PC-9 (cell line): ENCODE measurements at regions not wholly inside any gene's neighbourhood (a gene's known extent, or its start where the extent isn't known, plus 50 kb on each side); places are given as distances from the start of the nearest gene placed in this dataset.

Source experiments
- BruUV-seq: library from RNA; stranded (reverse); fragments of 400-500 nt; replicated peaks from 2 replicates; lab custom pipeline; 2021; lab: Mats Ljungman, UMichigan
- CTCF ChIA-PET: fragments of 300-600 bp; sonication (Branson Sonifier 250); formaldehyde crosslinking; loops from one replicate; lab custom pipeline; 2022; ENCODE audit warnings: antibody characterized with exemption; lab: Charles Lee
- POLR2A ChIA-PET: fragments of 300-600 bp; sonication (Branson Sonifier 250); formaldehyde crosslinking; loops from one replicate; lab custom pipeline; 2022; ENCODE audit warnings: antibody characterized with exemption; ENCODE audit not compliant: unreplicated experiment; lab: Charles Lee
- DNase-seq, 2 experiments: peaks; one replicate each; pipeline versions ENCODE4 v3.0.0 to v3.0.0-alpha.2; 2015 to 2022; ENCODE audit warnings: mixed read lengths in 1 of 2
- H2AFZ ChIP-seq: fragments of 200-600 bp; sonication (generic); 2 replicates; pipeline ENCODE4 v1.8.1; 2017; ENCODE audit warnings: antibody characterized with exemption
- H3F3A ChIP-seq: fragments of 200-600 bp; sonication (generic); 2 replicates; pipeline ENCODE4 v1.8.1; 2017; ENCODE audit warnings: antibody characterized with exemption, mild to moderate bottlenecking, low read depth; ENCODE audit not compliant: insufficient read depth
- H3K27ac ChIP-seq: fragments of 200-600 bp; sonication (generic); 2 replicates; pipeline ENCODE4 v1.6.1; 2016; ENCODE audit warnings: mixed run types
- H3K27me3 ChIP-seq: fragments of 200-600 bp; sonication (generic); 2 replicates; pipeline ENCODE4 v1.6.1; 2016; ENCODE audit warnings: low read depth, mixed run types; ENCODE audit not compliant: insufficient read depth
- H3K36me3 ChIP-seq: fragments of 200-600 bp; sonication (generic); 2 replicates; pipeline ENCODE4 v1.6.1; 2016; ENCODE audit warnings: low read depth, mixed run types
- H3K4me1 ChIP-seq: fragments of 200-600 bp; sonication (generic); replicated peaks from 2 replicates; pipeline ENCODE4 v1.6.1; 2016; ENCODE audit warnings: mixed run types; ENCODE audit not compliant: insufficient read depth
- H3K4me2 ChIP-seq: fragments of 200-600 bp; sonication (generic); 2 replicates; pipeline ENCODE4 v1.6.1; 2017; ENCODE audit warnings: mixed run types
- H3K4me3 ChIP-seq: fragments of 200-600 bp; sonication (generic); 2 replicates; pipeline ENCODE4 v1.6.1; 2016; ENCODE audit warnings: mixed run types
- H3K79me2 ChIP-seq: fragments of 200-600 bp; sonication (generic); 2 replicates; pipeline ENCODE4 v1.6.1; 2017; ENCODE audit warnings: low read depth, mixed run types
- H3K9me2 ChIP-seq: fragments of 200-600 bp; sonication (generic); 2 replicates; pipeline ENCODE4 v1.8.1; 2017; ENCODE audit warnings: mild to moderate bottlenecking; ENCODE audit not compliant: insufficient read depth
- H3K9me3 ChIP-seq: fragments of 200-600 bp; sonication (generic); 2 replicates; pipeline ENCODE4 v1.8.1; 2016; ENCODE audit warnings: low read depth; ENCODE audit not compliant: insufficient read depth
- H4K20me1 ChIP-seq: fragments of 200-600 bp; sonication (generic); 2 replicates; pipeline ENCODE4 v1.8.1; 2017; ENCODE audit not compliant: insufficient read depth
- EZH2 ChIP-seq: fragments of 200-600 bp; sonication (generic); IDR thresholded peaks from 2 replicates; pipeline ENCODE4 v1.8.0; 2017; ENCODE audit warnings: antibody characterized with exemption, low read depth
- intact Hi-C: fragments of 100-400 bp; cut with micrococcal nuclease; formaldehyde crosslinking; loops from one replicate; pipeline ENCODE4 v1.10.0; 2022; ENCODE audit not compliant: unreplicated experiment
- TF ChIP-seq, protein P1 (sequence below): fragments of 200-600 bp; sonication (generic); conservative IDR thresholded peaks from 2 replicates; pipeline ENCODE4 v1.6.1; 2017; ENCODE audit warnings: mixed run types, antibody characterized with exemption, mild to moderate bottlenecking, moderate library complexity

DNA sequence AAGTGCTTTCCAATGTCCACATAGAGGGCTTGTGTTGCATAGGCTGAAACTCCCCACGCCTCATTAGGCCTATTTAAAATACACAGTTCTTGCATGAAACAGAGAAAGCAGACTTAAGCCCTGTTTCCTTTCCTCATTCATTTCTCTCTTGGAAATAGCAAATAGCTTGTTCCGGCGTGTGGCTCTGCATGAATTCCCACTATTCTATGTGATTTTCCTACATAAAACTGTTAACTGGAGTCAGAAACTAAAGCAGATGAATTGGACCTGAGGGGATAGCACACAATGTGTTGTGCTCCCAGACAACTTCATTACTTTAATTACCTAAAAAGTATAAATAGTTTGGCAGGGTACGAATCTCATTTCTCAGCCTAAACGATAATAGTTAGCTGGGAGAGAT, 981.5 kb downstream of the SORCS1 start:
- CTCF ChIA-PET: no interaction called here

DNA sequence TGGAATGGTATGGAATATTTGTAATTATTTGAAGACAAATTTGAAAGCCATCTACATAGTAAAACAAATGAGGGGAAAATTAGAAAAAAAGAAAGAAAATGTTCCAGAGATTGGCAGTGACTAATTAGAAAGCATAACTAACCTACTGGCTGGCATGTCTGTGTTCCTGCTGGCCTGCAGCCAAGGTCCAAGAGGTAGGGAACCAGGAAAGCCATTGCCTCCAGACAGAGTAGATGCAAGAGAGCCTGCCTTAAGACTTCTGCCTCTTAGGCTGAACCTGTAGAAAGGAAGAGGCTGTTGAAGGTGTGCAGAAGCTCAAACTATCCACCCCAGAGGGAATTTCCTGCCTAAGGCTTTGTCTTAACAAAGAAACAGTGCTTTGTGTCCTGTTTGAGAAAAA, 982.0 kb downstream of the SORCS1 start:
- Histone ChIP-seq H2AFZ (no peak overlapping the region), H3K4me2 (no peak overlapping the region), H3K4me1 (no peaks in the 10 kb centered on the region), H3K9me3 (no peaks in the 10 kb centered on the region), H3K27ac (no peak overlapping the region), H4K20me1 (no peaks in the 10 kb centered on the region), H3K36me3 (no peaks in the 10 kb centered on the region), H3F3A (no peaks in the 10 kb centered on the region), H3K27me3 (no peaks in the 10 kb centered on the region), H3K4me3 (no peak overlapping the region), H3K79me2 (no peaks in the 10 kb centered on the region), H3K9me2 (no peaks in the 10 kb centered on the region)
- intact Hi-C loops: no loop called here
- CTCF ChIA-PET: no interaction called here
- no peak for TF ChIP-seq EZH2
- TF ChIP-seq, protein P1, sequence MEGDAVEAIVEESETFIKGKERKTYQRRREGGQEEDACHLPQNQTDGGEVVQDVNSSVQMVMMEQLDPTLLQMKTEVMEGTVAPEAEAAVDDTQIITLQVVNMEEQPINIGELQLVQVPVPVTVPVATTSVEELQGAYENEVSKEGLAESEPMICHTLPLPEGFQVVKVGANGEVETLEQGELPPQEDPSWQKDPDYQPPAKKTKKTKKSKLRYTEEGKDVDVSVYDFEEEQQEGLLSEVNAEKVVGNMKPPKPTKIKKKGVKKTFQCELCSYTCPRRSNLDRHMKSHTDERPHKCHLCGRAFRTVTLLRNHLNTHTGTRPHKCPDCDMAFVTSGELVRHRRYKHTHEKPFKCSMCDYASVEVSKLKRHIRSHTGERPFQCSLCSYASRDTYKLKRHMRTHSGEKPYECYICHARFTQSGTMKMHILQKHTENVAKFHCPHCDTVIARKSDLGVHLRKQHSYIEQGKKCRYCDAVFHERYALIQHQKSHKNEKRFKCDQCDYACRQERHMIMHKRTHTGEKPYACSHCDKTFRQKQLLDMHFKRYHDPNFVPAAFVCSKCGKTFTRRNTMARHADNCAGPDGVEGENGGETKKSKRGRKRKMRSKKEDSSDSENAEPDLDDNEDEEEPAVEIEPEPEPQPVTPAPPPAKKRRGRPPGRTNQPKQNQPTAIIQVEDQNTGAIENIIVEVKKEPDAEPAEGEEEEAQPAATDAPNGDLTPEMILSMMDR: no peak
- POLR2A ChIA-PET: no interaction called here
- BruUV-seq: no TSS peak
- no peak for DNase-seq

More for the DNA sequence above, 981.5 kb downstream of the SORCS1 start:
- H4K20me1 ChIP-seq: no peaks in the 10 kb centered on the region
- H3K4me1 ChIP-seq: no peaks in the 10 kb centered on the region
- H3F3A ChIP-seq: no peaks in the 10 kb centered on the region
- BruUV-seq: no TSS peak
- no peak overlapping the region for H3K4me3 ChIP-seq
- POLR2A ChIA-PET: no interaction called here
- intact Hi-C loops: no loop called here
- DNase-seq: no peak
- TF ChIP-seq, protein P1: no peak
- no peak for TF ChIP-seq EZH2
- no peaks in the 10 kb centered on the region for H3K27me3 ChIP-seq
- no peak overlapping the region for H3K4me2 ChIP-seq
- H3K36me3 ChIP-seq: no peaks in the 10 kb centered on the region
- no peak overlapping the region for H3K27ac ChIP-seq
- H3K79me2 ChIP-seq: no peaks in the 10 kb centered on the region
- H3K9me3 ChIP-seq: no peaks in the 10 kb centered on the region
- no peaks in the 10 kb centered on the region for H3K9me2 ChIP-seq
- H2AFZ ChIP-seq: no peak overlapping the region

- Histone ChIP-seq H3K4me2 (no peak overlapping the region), H3K27me3 (no peaks in the 10 kb centered on the region), H4K20me1 (no peaks in the 10 kb centered on the region), H3K27ac (no peak overlapping the region), H3K4me3 (no peak overlapping the region), H3K9me2 (no peaks in the 10 kb centered on the region), H3K4me1 (no peaks in the 10 kb centered on the region), H3F3A (no peaks in the 10 kb centered on the region), H3K79me2 (no peaks in the 10 kb centered on the region), H3K9me3 (no peaks in the 10 kb centered on the region), H3K36me3 (no peaks in the 10 kb centered on the region), H2AFZ (no peak overlapping the region)
- TF ChIP-seq EZH2: no peak
- TF ChIP-seq, protein P1: no peak
- CTCF ChIA-PET: no interaction called here
- intact Hi-C loops: no loop called here
- POLR2A ChIA-PET: no interaction called here
- no TSS peak for BruUV-seq
- DNase-seq: no peak
These were observed 983.0 kb downstream of the SORCS1 start for GRCh38 chr10:106181501-106181900.
